Natural killer cell (primary cell): ENCODE measurements at regions not wholly inside any gene's neighbourhood (a gene's known extent, or its start where the extent isn't known, plus 50 kb on each side); places are given as distances from the start of the nearest gene placed in this dataset.
"Not testable (repeated sequence)": the region's sequence is repeated elsewhere in the genome, so short reads cannot be mapped to it uniquely, and the experiment has no call there.

Source experiments
- ATAC-seq, 3 donors: fragments of 150-1000 bp in 2 of 3; fragments of 200-7000 bp in 1 of 3; cut with Tn5 transposase; 1 replicate in 1 of 3; 2 replicates in 2 of 3; pipeline ENCODE4 v1.10.0; 2021; ENCODE audit warnings: mild to moderate bottlenecking in 2 of 3, moderate library complexity in 2 of 3
- DNase-seq, 2 donors: peaks; one replicate each; pipeline versions ENCODE4 v3.0.0 to v3.0.0-alpha.2; 2013 to 2021; ENCODE audit warnings: mixed read lengths in 1 of 2
- H3K27ac ChIP-seq: one replicate; pipeline ENCODE4 v1.5.1; 2013; ENCODE audit warnings: mild to moderate bottlenecking, low read length
- H3K27me3 ChIP-seq: one replicate; pipeline ENCODE4 v1.6.1; 2013; ENCODE audit warnings: low read length; ENCODE audit not compliant: control insufficient read depth, insufficient read depth
- H3K36me3 ChIP-seq: one replicate; pipeline ENCODE4 v1.6.1; 2013; ENCODE audit warnings: low read length; ENCODE audit not compliant: control insufficient read depth, insufficient read depth
- H3K4me1 ChIP-seq: one replicate; pipeline ENCODE4 v1.6.1; 2013; ENCODE audit warnings: low read length; ENCODE audit not compliant: control insufficient read depth, insufficient read depth
- H3K4me3 ChIP-seq: one replicate; pipeline ENCODE4 v1.5.1; 2013; ENCODE audit warnings: low read length
- H3K9me3 ChIP-seq: one replicate; pipeline ENCODE4 v1.6.1; 2013; ENCODE audit warnings: low read length; ENCODE audit not compliant: control insufficient read depth, insufficient read depth
- H3K27ac Mint-ChIP-seq, 2 donors: one replicate each; pipeline ENCODE4 v1.8.0; 2022; ENCODE audit warnings: mild to moderate bottlenecking in 2 of 2, mixed read lengths in 2 of 2, moderate library complexity in 1 of 2
- H3K27me3 Mint-ChIP-seq, 2 donors: one replicate each; pipeline ENCODE4 v1.8.0; 2022; ENCODE audit warnings: low read depth in 2 of 2, mixed read lengths in 2 of 2
- H3K36me3 Mint-ChIP-seq: one replicate; pipeline ENCODE4 v1.8.0; 2022; ENCODE audit warnings: mixed read lengths
- H3K4me1 Mint-ChIP-seq, 2 donors: one replicate each; pipeline ENCODE4 v1.8.0; 2022; ENCODE audit warnings: mixed read lengths in 2 of 2
- H3K4me3 Mint-ChIP-seq: one replicate; pipeline ENCODE4 v1.8.0; 2022; ENCODE audit warnings: mild to moderate bottlenecking, moderate library complexity, mixed read lengths
- H3K9me3 Mint-ChIP-seq, 2 donors: one replicate each; pipeline ENCODE4 v1.8.0; 2022; ENCODE audit warnings: mixed read lengths in 2 of 2
- CTCF ChIP-seq: fragments of 200-600 bp; IDR thresholded peaks from one replicate; pipeline ENCODE4 v1.8.0; 2022; ENCODE audit warnings: antibody characterized with exemption
- WGBS: methylation state at CpG from one replicate; pipeline ENCODE4 v1.1.7; 2013; ENCODE audit warnings: missing lambda C conversion rate; ENCODE audit not compliant: insufficient coverage; 5-methylcytosine and 5-hydroxymethylcytosine counted together
- intact Hi-C: fragments of 100-400 bp; cut with micrococcal nuclease; formaldehyde crosslinking; loops from one replicate; pipeline ENCODE4 v1.14.2; 2022

DNA sequence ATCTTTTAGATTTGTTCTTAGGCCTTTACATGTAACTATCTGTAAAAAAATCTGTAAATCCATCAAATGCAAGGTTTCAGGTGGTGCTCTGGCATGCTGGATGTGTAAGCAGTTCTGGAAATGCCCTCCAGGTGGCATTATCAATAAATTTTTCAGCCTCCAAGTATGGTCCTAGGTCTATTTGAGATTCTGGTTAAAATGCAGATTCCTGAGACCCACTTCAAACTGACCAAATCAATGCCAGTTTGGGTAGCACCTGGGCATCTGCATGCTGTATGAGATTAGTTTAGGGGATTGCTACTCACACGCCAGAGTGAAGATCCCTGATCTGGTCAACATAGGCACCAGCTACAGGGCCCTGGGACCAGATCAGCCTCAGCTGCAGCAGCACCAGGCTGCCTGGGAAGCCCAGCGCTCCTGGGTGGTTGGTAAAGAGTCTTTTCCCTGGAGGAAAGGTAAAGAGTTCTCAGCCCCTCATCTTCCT, 507.3 kb upstream of the CITED2 start:
- H3K36me3 Mint-ChIP-seq: no peaks in the 10 kb centered on the region
- Histone ChIP-seq H3K36me3 (no peaks in the 10 kb centered on the region), H3K27ac (no peak overlapping the region), H3K4me1 (no peaks in the 10 kb centered on the region), H3K4me3 (no peak overlapping the region), H3K27me3 (no peaks in the 10 kb centered on the region), H3K9me3 (no peaks in the 10 kb centered on the region)
- 92% methylated on average over 2 of the region's 2 CpGs for WGBS
- H3K27ac Mint-ChIP-seq: no peak overlapping the region
- no peaks in the 10 kb centered on the region for H3K9me3 Mint-ChIP-seq
- ATAC-seq: peak in 2 of 3 donors; percentile 49 to 50
- peaks cover 0 to 2% of the 10 kb centered on the region in 2 donors for H3K27me3 Mint-ChIP-seq
- H3K4me3 Mint-ChIP-seq: no peak overlapping the region
- no peaks in the 10 kb centered on the region for H3K4me1 Mint-ChIP-seq
- intact Hi-C loops: loop anchor here (1.0 kb wide), 1 partner anchor 1681 kb away; no protein-coding TSS in a partner anchor
- TF ChIP-seq CTCF: peak; percentile 20
- peak in 1 of 2 donors; percentile 45 for DNase-seq

GRCh38 chr6:139881236-139881635, 506.8 kb upstream of the CITED2 start:
- H3K27ac ChIP-seq: no peak overlapping the region
- H3K27me3 ChIP-seq: no peaks in the 10 kb centered on the region
- H3K27ac Mint-ChIP-seq: no peak overlapping the region
- TF ChIP-seq CTCF: no peak
- H3K36me3 ChIP-seq: no peaks in the 10 kb centered on the region
- intact Hi-C loops: loop anchor here (1.0 kb wide), 1 partner anchor 1681 kb away; no protein-coding TSS in a partner anchor
- WGBS: 86% methylated on average over 1 of the region's 4 CpGs
- no peak overlapping the region for H3K4me3 Mint-ChIP-seq
- ATAC-seq: no peak
- DNase-seq: no peak
- no peak overlapping the region for H3K4me3 ChIP-seq
- H3K36me3 Mint-ChIP-seq: no peaks in the 10 kb centered on the region
- H3K9me3 ChIP-seq: no peaks in the 10 kb centered on the region
- no peaks in the 10 kb centered on the region for H3K4me1 ChIP-seq
- H3K4me1 Mint-ChIP-seq: no peaks in the 10 kb centered on the region
- no peaks in the 10 kb centered on the region for H3K9me3 Mint-ChIP-seq
- no peaks in the 10 kb centered on the region for H3K27me3 Mint-ChIP-seq

- H3K27me3 ChIP-seq: no peaks in the 10 kb centered on the region
- H3K36me3 Mint-ChIP-seq: no peaks in the 10 kb centered on the region
- no peaks in the 10 kb centered on the region for H3K36me3 ChIP-seq
- no peaks in the 10 kb centered on the region for H3K9me3 Mint-ChIP-seq
- no peaks in the 10 kb centered on the region for H3K4me1 ChIP-seq
- H3K27ac ChIP-seq: no peak overlapping the region
- intact Hi-C loops: no loop called here
- ATAC-seq (no peak), DNase-seq (no peak)
- H3K9me3 ChIP-seq: no peaks in the 10 kb centered on the region
- H3K27me3 Mint-ChIP-seq: peaks cover 0 to 4% of the 10 kb centered on the region in 2 donors
- H3K4me3 Mint-ChIP-seq: no peak overlapping the region
- WGBS: 91% methylated on average over 3 of the region's 5 CpGs
- H3K27ac Mint-ChIP-seq: no peak overlapping the region
- no peaks in the 10 kb centered on the region for H3K4me1 Mint-ChIP-seq
- TF ChIP-seq CTCF: no peak
- H3K4me3 ChIP-seq: no peak overlapping the region
Observed at GRCh38 chr6:139879823-139880356, 505.4 kb upstream of the CITED2 start.

DNA sequence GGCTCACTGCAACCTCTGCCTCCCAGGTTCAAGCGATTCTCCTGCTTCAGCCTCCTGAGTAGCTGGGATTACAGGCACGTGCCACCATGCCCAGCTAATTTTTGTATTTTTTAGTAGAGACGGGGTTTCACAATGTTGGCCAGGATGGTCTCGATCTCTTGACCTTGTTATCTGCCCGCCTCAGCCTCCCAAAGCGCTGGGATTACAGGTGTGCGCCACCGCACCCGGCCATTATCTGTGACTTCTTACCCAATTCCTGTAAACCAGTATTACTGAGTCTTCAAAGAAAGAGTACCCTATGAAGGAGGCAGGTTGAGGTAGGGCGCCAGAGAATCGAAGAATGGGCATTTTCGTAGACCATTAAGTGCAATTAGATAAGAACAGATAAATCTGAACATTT, 504.8 kb upstream of the CITED2 start:
- H3K27ac Mint-ChIP-seq, DNase-seq, H3K27me3 Mint-ChIP-seq, intact Hi-C loops, H3K27me3 ChIP-seq, H3K36me3 ChIP-seq, H3K4me3 Mint-ChIP-seq, H3K27ac ChIP-seq, H3K4me1 Mint-ChIP-seq, H3K4me1 ChIP-seq, H3K36me3 Mint-ChIP-seq, H3K4me3 ChIP-seq, H3K9me3 ChIP-seq, H3K9me3 Mint-ChIP-seq, ATAC-seq: not testable (repeated sequence)
- 94% methylated on average over 11 of the region's 12 CpGs for WGBS
